OCI-LY7 (cell line): ENCODE measurements at regions not wholly inside any gene's neighbourhood (a gene's known extent, or its start where the extent isn't known, plus 50 kb on each side); places are given as distances from the start of the nearest gene placed in this dataset.

Experiments used
- BruUV-seq: library from RNA; stranded (reverse); fragments of 400-500 nt; replicated peaks from 2 replicates; lab custom pipeline; 2021; lab: Mats Ljungman, UMichigan
- CTCF ChIA-PET: fragments of 300-600 bp; sonication (Branson Sonifier 250); formaldehyde crosslinking; loops from one replicate; lab custom pipeline; 2022; ENCODE audit warnings: antibody characterized with exemption; ENCODE audit not compliant: unreplicated experiment; lab: Charles Lee
- POLR2A ChIA-PET: fragments of 300-600 bp; sonication (Branson Sonifier 250); formaldehyde crosslinking; loops from one replicate; lab custom pipeline; 2022; ENCODE audit warnings: antibody characterized with exemption; lab: Charles Lee
- DNase-seq: peaks from one replicate; pipeline ENCODE4 v3.0.0-alpha.2; 2015; ENCODE audit warnings: low spot score
- H2AFZ ChIP-seq: fragments of 200-600 bp; sonication (generic), shearing (Covaris generic); 2 replicates; pipeline ENCODE4 v1.6.1; 2014; ENCODE audit warnings: mild to moderate bottlenecking, antibody characterized with exemption, low read length, moderate library complexity
- H3K27ac ChIP-seq: fragments of 200-600 bp; sonication (generic); 2 replicates; pipeline ENCODE4 v1.5.1; 2014; ENCODE audit warnings: mixed run types, low read depth, mild to moderate bottlenecking, moderate library complexity, low read length, inconsistent platforms; ENCODE audit not compliant: poor library complexity, severe bottlenecking
- H3K36me3 ChIP-seq: fragments of 200-600 bp; sonication (generic); 2 replicates; pipeline ENCODE4 v1.6.1; 2014; ENCODE audit warnings: mild to moderate bottlenecking, antibody characterized with exemption, low read length, moderate library complexity, mixed read lengths; ENCODE audit not compliant: insufficient read depth
- H3K4me1 ChIP-seq: fragments of 200-600 bp; sonication (generic); 2 replicates; pipeline ENCODE4 v1.5.1; 2014; ENCODE audit warnings: mild to moderate bottlenecking, low read length; ENCODE audit not compliant: insufficient read depth, poor library complexity, severe bottlenecking
- H3K4me2 ChIP-seq: fragments of 200-600 bp; sonication (generic); 2 replicates; pipeline ENCODE4 v1.6.1; 2014; ENCODE audit warnings: mild to moderate bottlenecking, low read length
- H3K4me3 ChIP-seq: fragments of 200-600 bp; sonication (generic); 2 replicates; pipeline ENCODE4 v1.5.1; 2014; ENCODE audit warnings: mild to moderate bottlenecking, low read depth, low read length; ENCODE audit not compliant: poor library complexity, severe bottlenecking
- H3K79me2 ChIP-seq: fragments of 200-600 bp; sonication (generic); 2 replicates; pipeline ENCODE4 v1.6.1; 2016; ENCODE audit warnings: low read depth, mild to moderate bottlenecking, low read length, moderate library complexity, mixed read lengths; ENCODE audit not compliant: insufficient read depth
- H3K9me2 ChIP-seq: fragments of 200-600 bp; sonication (generic); 2 replicates; pipeline ENCODE4 v1.6.1; 2016; ENCODE audit warnings: mild to moderate bottlenecking, low read length, mixed read lengths; ENCODE audit not compliant: insufficient read depth
- H3K9me3 ChIP-seq: fragments of 200-600 bp; sonication (generic); 2 replicates; pipeline ENCODE4 v1.6.1; 2014; ENCODE audit warnings: mild to moderate bottlenecking, mixed run types, low read length, mixed read lengths
- H4K20me1 ChIP-seq: fragments of 200-600 bp; sonication (generic); 2 replicates; pipeline ENCODE4 v1.6.1; 2014; ENCODE audit warnings: mild to moderate bottlenecking, antibody characterized with exemption, low read length, moderate library complexity, mixed read lengths; ENCODE audit not compliant: insufficient read depth
- EZH2phosphoT487 ChIP-seq: fragments of 200-600 bp; sonication (generic); IDR thresholded peaks from 2 replicates; pipeline ENCODE4 v1.6.1; 2018; ENCODE audit warnings: low read depth, borderline replicate concordance, mild to moderate bottlenecking, mixed run types, antibody characterized with exemption, low read length, moderate library complexity, mixed read lengths
- intact Hi-C: fragments of 100-400 bp; cut with micrococcal nuclease; formaldehyde crosslinking; loops from one replicate; pipeline ENCODE4 v1.10.0; 2022; ENCODE audit not compliant: unreplicated experiment
- TF ChIP-seq, protein P1 (sequence below): fragments of 200-600 bp; sonication (generic); conservative IDR thresholded peaks from 2 replicates; pipeline ENCODE4 v1.5.1; 2014; ENCODE audit warnings: mild to moderate bottlenecking, antibody characterized with exemption, low read length, moderate library complexity, mixed read lengths

DNA sequence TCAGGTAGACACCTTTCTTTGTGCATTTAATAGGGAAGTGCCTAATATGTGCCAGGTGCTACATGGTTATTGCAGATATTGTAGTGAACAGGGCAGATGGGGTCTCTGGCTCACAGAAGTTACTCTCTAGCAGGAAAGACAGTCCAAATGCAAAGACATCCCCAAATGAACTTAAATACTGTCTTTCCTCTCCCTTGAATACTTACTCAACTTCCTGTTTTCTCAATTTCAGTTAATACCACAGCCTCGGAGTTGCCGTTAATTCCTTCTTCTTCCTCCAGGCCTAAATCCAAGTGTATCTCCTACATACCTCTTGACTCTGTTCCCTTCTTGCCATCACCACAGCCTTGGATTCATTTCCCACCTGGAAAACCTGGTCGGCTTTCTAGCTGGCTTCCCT is 134.3 kb upstream of the SESN3 start:
- no TSS peak for BruUV-seq
- no peaks in the 10 kb centered on the region; the same call in 1 of the 2 replicates for H4K20me1 ChIP-seq
- no peaks in the 10 kb centered on the region for H3K79me2 ChIP-seq
- no peaks in the 10 kb centered on the region for H3K4me1 ChIP-seq
- H3K4me3 ChIP-seq, result no peak overlapping the region
- no peak overlapping the region for H3K27ac ChIP-seq
- no peak for DNase-seq
- H3K36me3 ChIP-seq, result no peaks in the 10 kb centered on the region
- CTCF ChIA-PET, result no interaction called here
- H3K9me2 ChIP-seq, result no peaks in the 10 kb centered on the region
- H3K4me2 ChIP-seq, result no peak overlapping the region
- no peak for TF ChIP-seq EZH2phosphoT487
- TF ChIP-seq, protein P1, sequence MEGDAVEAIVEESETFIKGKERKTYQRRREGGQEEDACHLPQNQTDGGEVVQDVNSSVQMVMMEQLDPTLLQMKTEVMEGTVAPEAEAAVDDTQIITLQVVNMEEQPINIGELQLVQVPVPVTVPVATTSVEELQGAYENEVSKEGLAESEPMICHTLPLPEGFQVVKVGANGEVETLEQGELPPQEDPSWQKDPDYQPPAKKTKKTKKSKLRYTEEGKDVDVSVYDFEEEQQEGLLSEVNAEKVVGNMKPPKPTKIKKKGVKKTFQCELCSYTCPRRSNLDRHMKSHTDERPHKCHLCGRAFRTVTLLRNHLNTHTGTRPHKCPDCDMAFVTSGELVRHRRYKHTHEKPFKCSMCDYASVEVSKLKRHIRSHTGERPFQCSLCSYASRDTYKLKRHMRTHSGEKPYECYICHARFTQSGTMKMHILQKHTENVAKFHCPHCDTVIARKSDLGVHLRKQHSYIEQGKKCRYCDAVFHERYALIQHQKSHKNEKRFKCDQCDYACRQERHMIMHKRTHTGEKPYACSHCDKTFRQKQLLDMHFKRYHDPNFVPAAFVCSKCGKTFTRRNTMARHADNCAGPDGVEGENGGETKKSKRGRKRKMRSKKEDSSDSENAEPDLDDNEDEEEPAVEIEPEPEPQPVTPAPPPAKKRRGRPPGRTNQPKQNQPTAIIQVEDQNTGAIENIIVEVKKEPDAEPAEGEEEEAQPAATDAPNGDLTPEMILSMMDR, result no peak
- no peak overlapping the region for H2AFZ ChIP-seq
- POLR2A ChIA-PET, result interaction anchor here (0.6 kb wide), 1 partner anchor 332 kb away, joined by 3 read pairs; no protein-coding TSS in a partner anchor
- H3K9me3 ChIP-seq, result no peaks in the 10 kb centered on the region
- intact Hi-C loops, result loop anchor here (5.0 kb wide), 1 partner anchor 213 kb away; no protein-coding TSS in a partner anchor

DNA sequence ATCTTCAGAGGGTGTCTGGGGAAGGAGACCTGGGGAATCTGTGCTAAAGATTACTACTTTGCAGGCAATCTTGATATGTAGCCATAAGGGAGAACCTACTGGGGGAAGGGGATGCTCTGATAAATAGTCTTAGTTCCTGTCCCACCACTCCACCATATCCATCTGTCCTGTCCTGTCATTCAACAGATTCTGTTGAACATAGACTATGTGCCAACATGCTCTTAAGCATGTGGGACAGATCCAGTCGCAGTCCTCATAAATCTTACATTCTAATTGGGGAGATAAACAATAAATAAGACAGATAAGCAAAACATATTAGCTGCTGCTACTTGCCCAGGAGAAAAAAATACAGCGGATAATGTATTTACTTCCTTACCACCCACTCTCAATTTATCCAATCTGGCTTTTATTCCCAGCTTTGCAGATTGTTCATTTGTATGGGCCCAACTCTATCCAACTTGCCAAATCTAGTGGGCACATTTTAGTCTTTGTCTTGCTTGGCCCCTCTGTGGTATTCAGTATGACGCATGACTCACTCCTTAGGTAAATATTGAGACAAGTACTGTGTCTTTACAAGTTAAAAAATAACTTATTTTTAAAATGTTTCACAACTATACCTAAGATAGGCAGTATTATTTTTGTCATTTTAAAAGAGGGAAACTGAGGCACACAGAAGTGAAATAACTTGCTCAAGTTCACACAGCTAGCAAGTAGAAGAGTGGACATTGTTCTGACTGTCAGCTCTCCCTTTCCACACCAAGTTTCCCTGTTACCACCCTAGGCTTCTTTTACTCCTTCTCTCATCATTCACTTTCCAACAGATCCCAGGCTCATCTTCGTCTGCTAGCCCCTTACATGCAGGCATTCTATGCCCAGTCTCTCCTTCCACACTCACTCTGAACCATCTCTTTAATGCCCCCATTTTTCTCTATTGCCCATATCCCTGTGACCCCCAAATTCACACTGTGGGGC is 133.6 kb upstream of the SESN3 start:
- CTCF ChIA-PET, result no interaction called here
- H3K79me2 ChIP-seq, result no peaks in the 10 kb centered on the region
- H3K4me1 ChIP-seq, result no peaks in the 10 kb centered on the region
- no TSS peak for BruUV-seq
- POLR2A ChIA-PET, result no interaction called here
- no peak overlapping the region for H2AFZ ChIP-seq
- no peak overlapping the region for H3K27ac ChIP-seq
- no peak overlapping the region for H3K4me2 ChIP-seq
- no peaks in the 10 kb centered on the region for H3K9me2 ChIP-seq
- no peaks in the 10 kb centered on the region; the same call in 1 of the 2 replicates for H4K20me1 ChIP-seq
- DNase-seq, result no peak
- H3K9me3 ChIP-seq, result no peaks in the 10 kb centered on the region
- intact Hi-C loops, result loop anchor here (5.0 kb wide), 1 partner anchor 212 kb away; no protein-coding TSS in a partner anchor
- H3K36me3 ChIP-seq, result no peaks in the 10 kb centered on the region
- TF ChIP-seq, protein P1, result no peak
- no peak for TF ChIP-seq EZH2phosphoT487
- H3K4me3 ChIP-seq, result no peak overlapping the region

DNA sequence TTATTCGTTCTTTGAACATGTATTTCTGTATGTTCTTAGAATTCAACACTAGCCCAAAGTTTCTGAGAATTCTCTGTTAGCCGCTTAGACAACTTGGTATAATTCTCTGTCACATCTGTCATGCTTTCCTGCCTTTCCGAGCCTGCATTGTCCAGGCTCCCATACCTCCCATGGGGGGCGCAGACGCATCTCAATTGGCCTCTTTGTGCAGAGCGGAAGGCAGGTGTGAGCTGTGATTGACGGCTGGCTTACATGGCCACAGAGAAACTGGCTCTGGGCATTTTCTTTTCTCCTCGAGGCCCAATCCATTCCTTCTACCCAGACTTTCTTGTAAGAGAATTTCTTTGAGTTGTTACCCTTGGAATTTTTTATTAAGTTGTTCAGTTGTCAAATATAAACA is 132.7 kb upstream of the SESN3 start:
- no peaks in the 10 kb centered on the region for H3K79me2 ChIP-seq
- no peaks in the 10 kb centered on the region; the same call in 1 of the 2 replicates for H4K20me1 ChIP-seq
- no peak overlapping the region for H3K27ac ChIP-seq
- intact Hi-C loops, result no loop called here
- H3K4me3 ChIP-seq, result no peak overlapping the region
- no peak overlapping the region for H2AFZ ChIP-seq
- H3K9me2 ChIP-seq, result no peaks in the 10 kb centered on the region
- no peaks in the 10 kb centered on the region for H3K4me1 ChIP-seq
- H3K4me2 ChIP-seq, result no peak overlapping the region
- no peaks in the 10 kb centered on the region for H3K36me3 ChIP-seq
- H3K9me3 ChIP-seq, result no peaks in the 10 kb centered on the region
- no TSS peak for BruUV-seq
- POLR2A ChIA-PET, result no interaction called here
- DNase-seq, result no peak
- CTCF ChIA-PET, result no interaction called here
- no peak for TF ChIP-seq EZH2phosphoT487
- TF ChIP-seq, protein P1, result no peak
